Fibroblast of skin of left biceps (primary cell): ENCODE measurements at regions not wholly inside any gene's neighbourhood (a gene's known extent, or its start where the extent isn't known, plus 50 kb on each side); places are given as distances from the start of the nearest gene placed in this dataset.
"Not testable (repeated sequence)": the region's sequence is repeated elsewhere in the genome, so short reads cannot be mapped to it uniquely, and the experiment has no call there.

Experiments
- DNase-seq, 2 experiments: peaks; one replicate each; pipeline ENCODE4 v3.0.0-alpha.2; 2013; ENCODE audit warnings: low read depth in 2 of 2

DNA sequence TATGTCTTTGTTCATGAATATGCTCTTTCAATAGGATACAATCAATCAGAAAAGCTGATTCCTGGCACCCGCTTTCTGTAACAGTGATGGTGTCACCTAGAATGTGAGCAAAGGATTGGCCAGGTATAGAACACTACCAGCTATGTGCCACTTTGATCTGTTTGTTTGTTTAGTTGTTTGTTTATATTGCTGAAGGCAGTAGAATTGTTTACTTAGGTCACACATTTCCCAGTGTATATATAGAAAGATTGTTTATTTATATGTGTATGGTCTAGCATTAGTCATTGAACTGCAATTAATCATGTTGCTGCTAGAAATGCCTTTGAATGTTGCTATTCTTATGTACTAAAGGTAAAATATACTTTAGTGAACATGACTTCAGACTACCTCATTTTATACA lies 1678.6 kb upstream of the CELF4 start:
- no peak for DNase-seq

DNA sequence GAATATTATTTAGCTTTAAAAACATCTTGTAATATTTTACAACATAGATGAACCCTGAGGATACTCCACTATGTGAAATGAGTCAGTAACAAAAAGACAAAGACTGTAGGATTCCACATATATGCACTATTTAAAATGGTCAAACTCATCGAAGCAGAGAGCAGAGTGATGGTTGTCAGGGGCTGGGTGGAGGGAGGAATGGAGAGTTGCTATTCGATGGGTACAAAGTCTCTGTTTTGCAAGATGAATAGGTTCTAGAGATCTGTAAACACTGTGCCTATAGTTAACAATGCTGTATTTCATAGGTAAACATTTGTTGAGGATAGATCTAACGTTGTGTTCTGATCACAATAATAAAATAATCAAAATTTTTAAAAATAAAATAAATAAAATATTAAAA lies 1675.9 kb upstream of the CELF4 start:
- DNase-seq, result no peak

DNA sequence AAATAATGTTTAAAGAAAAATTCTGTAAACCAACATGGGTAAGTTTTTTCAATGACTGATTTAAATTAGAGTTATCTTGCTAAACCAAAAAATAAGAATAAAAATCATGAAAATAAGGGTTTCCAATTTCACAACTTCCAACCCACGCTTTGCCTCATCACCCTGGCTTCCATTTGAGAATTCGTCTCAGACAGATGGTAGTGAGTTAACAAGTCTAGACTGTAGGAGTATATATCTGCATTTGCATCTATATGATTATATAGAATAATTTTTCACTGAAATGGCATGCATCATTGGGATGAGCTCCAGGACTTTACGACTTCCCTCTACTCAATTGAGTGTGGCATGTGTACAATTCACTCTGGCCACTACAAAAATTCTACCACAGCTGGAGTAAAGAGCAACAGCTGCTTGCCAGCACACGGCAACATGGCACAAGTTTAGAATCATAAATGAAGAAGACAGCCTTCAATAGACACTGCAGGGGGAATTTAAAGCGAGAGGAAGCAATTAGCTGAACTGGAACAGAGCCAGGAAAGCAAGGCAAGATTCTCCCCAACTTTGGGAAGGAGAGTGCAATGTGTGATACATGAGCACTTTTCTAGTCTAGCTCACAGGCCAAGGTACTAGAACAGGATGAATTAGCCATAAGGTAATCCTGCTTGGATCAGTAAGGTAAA lies 1673.5 kb upstream of the CELF4 start:
- DNase-seq, result no peak

DNA sequence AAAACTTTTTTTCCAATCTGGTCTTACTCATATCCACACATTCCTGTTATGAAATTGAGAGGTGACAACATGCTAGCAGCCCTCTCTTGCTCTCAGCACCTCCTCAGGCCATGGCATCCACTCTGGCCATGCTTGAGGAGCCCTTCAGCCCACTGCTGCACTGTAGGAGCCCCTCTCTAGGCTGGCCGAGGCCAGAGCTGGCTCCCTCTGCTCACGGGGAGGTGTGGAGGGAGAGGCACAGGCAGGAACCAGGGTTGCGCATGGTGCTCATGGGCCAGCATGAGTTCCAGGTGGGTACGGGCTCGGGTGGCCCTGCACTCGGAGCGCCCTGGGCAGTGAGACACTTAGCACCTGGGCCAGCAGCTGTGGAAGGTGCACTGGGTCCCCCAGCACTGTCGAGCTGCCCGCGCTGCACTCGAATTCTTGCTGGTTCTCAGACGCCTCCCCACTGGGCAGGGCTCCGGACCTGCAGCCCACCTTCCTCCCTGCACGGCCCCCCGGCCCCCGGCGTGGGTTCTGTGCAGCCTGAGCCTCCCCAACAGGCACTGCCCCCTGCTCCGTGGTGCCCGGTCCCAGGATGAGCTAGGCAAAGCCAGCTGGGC lies 1669.6 kb upstream of the CELF4 start:
- no peak for DNase-seq

DNA sequence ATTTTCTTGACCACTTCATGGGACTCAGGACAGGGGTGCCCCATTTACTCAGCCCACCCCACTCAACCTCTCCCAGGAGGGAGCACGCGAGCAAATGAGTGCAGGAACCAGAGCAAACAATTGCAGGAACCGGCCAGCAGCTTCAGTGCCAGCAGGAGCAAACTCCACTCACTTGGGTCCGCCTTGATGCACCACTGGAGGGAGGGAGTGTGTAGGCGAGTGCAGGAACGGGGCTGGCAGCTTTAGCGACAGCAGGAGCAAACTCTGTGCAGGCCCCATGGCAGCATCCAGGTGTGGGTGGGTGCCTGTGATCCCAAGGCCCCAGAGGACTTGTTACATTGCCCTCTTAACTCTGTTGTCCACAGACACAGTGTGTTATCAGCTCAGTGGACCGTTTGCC lies 1667.3 kb upstream of the CELF4 start:
- DNase-seq, result no peak

DNA sequence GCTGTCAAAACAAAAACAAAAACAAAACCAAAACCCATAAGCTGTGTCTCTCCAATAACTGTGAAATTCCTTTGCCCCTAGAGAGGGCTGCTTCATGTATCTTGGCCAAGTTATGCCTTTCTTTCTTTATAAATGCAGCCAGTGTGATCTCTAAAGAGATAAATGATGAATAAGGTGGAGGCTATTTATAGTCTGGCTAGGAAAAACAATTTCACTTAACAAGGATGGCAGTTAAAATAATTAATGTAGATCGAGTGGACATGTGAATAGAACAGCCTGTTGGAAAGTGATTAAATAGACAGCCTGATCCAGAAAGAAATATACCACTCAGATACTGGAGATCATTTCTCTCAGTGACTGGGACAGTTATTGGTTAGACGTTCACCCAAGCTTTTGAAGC lies 1666.9 kb upstream of the CELF4 start:
- no peak for DNase-seq

DNA sequence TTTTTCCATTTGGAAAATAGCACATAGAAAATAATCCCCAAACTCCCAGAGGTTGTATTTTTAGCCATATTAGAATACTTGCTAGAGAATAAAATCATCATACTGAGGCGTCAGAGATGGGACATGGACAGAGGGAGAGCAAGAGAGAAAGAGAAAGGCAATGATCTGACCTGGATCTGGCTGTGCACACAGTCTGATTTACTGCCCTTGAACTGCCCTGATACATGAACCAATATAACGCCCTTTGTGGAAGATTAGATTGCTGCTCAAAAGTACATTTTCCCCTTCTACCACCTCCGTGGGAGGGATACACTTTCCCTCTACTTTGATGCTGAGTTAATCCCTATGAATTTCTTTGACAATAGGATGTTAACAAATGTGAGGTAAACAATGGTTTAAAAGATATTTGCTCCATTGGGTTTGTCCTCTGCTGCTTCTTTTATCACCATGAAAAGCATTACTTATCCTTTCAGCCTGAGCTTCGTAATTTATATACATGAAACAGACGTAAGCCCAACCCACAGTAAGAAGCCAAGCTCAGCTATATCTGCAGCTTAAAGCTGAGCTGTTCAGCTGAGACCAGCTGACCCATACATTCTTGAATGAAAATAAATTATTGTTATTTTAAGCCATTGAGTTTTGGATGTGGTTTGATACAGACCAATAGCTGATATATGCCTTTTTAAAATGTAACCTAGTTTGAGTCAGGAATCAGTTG lies 1664.6 kb upstream of the CELF4 start:
- no peak for DNase-seq

DNA sequence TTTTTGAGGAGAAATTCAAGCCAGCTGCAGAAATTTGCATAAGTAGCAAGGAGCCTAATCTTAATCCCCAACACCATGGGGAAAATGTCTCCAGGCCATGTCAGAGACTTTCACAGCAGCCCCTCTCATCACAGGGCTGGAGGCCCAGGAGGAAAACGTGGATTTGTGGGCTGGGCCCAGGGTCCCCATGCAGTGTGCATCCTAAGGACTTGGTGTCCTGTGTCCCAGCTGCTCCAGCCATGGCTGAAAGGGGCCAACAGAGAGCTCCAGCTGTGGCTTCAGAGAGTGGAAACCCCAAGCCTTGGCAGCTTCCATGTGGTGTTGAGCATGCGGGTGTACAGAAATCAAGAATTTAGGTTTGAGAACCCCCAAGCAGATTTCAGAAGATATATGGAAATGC lies 1662.2 kb upstream of the CELF4 start:
- DNase-seq, result not testable (repeated sequence)

DNA sequence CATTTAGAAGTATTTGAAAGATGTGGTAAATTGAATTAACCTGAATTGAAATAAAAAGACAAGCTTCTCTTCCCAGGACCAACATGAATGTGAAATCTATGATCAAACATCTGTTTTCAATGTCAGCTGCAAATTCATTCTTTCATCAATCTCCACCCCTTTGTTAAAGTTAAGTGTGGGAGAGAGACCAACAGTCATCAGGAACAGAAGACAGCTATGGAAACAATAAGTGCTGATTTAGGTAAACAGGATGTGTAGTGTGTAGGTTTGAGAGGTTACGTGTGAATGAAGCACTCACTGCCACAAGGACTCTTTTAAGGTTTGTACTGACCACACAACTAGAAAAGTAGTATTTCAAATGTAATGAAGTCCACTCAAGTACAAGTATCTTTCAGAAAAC lies 1659.8 kb upstream of the CELF4 start:
- no peak for DNase-seq

DNA sequence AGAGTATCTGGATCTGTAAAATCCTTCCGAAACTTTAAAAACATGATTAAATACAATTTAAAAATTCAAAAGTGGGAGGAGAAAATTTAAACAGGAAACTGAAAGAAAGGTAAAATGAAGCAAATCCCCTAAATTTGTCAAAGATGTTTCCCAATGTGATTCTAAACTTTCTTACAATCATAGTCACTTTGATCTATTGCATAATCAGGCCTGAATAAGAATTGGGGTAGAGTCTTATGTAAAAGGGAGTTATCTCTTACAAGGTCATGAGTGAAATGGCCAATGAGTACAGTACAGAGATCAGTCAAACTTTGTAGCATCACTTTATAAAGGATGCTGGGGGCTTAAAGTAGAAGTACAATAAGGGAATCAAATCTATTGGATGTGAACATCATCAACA lies 1657.7 kb upstream of the CELF4 start:
- DNase-seq, result no peak

DNA sequence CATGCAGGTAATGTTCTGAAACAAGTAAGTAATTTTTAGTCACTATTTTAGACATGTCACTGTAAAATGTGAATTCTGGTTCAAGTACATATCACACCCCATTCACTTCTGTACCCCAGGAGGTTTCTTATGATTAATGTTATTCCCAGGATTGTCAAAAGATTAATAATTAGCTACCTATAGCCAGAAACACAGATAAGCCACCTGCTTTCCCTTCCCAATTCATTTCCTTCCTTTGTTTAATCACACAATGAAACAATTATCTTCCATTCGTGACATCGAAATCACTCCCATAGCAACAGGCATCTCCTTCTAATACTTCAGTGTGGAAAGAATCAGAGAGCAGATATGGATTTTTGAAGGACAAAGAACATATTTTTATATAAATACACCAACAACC lies 1650.3 kb upstream of the CELF4 start:
- DNase-seq, result no peak

DNA sequence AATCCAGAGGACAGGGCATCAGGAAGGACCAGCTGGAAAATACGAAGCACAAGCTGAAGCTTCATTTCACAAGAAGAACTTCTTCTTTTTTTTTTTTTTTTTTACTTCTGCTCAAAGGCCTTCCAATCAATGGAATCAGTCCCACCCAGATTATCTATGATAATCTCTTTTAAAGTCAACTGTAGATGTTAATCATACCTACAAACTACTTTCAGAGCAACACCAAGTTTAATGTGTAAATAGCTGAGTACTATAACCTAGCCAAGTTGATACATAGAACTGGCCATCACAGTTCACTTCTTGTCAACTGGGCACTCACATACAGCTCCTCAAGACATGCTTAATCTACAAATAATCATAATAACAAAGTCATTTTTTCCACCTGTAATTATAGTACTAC lies 1645.9 kb upstream of the CELF4 start:
- no peak for DNase-seq

DNA sequence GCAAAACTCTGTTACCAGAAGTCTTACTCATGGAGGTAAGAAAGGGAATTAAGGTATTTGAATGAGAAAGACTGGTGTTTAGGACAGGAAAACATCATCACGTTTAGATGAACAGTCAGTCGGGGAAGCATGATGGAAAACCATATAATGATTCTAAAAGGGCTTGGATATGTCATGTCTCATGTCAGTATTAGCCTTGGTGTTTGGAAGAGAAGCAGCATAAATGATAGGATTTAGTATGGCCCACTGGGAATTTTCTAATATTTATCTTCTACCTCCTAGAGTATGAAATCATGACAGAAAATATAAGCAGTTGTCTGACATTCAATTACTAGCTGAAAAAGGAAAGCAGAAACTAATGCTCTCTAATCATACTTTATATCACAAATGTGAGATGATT lies 1643.6 kb upstream of the CELF4 start:
- DNase-seq, result no peak

DNA sequence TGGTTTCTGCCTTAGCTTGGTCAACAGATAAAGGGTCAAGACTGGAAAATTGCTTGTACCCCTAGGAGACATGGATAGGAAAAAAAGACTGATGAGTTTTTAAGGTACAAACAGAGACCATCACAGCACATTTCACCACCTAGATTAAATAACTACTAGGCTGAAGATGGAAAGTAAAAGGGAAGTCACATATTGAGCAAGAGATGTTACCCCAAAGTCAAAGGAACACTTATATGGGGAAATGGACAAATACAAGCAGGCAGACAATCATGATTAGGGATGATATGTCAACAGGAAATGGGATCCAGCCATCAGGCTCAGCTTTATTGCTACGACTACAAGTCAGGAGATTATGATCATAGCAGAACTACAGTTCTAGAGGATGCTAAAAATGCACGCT lies 1643.1 kb upstream of the CELF4 start:
- no peak for DNase-seq

DNA sequence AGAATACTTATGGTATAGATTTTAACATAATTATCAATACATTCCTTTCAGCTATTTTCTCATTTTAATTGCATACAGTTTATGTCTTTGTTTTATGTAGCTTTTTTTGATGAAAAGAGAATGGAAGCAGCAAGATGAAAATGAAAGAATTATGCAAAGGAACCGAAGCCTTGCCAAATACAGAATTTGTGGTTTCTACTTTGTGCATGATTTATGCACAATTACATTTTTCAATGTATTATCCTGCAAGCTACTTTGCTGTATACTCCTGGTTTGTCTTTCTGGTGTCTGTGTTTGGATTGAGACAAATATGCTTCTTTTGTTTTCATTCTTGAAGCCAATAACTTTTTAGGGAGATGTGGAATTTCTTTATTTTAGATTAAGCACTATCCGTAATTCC lies 1642.6 kb upstream of the CELF4 start:
- DNase-seq, result peak; percentile 12 to 17

DNA sequence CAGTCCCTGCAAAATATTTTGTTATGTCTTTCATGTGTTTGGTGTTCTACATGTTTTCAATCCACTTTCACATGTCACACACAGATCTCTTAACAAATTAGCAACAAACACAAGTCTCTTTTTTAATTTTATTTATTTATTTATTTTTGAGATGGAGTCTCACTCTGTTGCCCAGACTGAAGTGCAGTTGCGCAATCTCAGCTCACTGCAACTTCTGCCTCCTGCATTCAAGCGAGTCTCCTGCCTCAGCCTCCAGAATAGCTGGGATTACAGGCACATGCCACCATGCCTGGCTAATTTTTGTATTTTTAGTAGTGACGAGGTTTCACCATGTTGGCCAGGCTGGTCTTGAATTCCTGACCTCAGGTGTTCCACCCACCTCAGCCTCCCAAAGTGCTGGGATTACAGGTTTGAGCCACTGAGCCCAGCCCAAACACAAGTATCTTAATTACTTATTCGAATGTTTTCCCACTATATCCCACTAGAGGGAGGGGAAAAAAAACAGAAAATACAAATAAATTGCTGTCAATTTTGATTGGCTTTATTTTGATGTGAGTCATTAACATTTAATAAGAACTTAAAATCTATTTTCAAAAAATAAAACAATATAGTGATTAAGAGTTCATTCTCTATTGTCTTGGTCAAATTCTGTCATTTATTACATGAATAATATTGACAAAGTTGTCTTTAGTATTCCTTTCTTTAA lies 1641.0 kb upstream of the CELF4 start:
- DNase-seq, result not testable (repeated sequence)

DNA sequence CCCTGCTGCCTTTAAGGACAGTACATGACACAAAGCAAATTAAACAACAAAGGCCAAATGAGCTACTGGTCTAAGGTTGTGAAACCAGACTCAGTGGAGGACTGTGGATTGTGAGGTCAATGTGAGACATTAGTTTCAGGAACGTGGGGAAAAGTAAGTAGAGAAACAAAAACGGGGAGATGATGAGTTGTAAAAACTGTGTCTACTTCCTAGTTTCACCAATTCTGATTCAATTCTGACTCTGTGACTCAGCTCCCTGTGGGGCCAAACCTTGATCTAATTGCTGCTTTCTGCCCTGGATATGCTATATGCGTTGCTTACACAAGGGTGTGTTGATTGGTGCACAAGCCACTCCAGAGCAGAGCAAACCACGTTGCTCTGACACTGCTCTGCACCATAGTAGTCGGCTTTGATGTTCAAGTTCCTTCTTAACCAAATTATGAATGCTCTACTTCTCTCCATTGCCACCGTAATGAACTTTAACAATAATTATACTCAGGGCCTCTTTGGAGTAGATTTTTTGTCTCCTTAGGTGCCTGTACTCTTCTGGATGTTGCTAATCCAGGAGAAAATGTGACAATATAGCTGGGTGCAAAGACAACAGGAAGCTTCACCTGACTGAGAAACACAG lies 1640.1 kb upstream of the CELF4 start:
- no peak for DNase-seq

DNA sequence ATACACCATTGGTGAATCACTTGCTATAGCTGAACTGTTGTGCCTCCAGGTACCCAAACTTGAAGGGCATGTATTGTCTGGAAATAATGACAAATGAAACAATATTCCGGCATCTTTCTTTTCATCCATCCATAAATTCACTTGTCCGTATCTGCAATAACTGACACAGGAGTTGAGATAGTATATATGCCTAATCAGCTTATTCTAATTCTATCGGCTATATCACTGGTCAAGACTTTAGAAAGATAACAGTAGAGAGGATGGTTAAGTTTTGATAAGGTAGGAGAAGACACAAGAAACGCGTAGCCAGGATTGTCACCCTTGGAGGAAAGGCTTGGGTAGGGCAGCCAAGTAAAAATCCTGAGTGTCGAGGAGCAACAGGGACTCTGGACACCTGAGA lies 1634.6 kb upstream of the CELF4 start:
- DNase-seq, result no peak

DNA sequence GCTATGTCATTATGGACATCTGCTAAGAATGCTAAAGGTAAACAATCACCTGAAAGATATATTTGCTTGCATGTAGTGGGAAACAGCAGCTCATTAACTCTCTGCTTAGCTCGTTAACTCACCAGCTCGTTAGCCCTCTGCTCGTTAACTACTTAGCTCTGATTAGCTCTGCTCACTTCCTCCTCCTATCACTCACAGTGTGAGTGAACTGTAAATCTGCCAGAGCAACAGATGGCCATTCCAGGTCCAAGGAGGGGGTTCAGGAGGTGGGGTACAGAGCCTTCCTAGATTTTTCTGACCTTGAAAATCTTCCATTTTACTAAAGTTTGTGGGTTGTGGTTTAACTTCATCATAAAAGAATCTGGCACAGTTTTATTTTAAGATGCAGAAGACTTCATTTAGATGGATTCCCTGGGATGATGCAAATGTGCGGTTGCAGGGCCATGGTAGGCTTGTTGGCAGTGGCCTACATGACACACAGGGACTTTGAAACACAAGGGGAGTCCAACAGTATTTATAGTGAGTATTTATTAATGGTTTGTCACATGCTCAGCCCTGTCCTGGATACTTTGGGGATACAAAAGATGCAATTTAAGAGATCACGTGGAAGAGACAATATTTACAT lies 1633.7 kb upstream of the CELF4 start:
- no peak for DNase-seq

DNA sequence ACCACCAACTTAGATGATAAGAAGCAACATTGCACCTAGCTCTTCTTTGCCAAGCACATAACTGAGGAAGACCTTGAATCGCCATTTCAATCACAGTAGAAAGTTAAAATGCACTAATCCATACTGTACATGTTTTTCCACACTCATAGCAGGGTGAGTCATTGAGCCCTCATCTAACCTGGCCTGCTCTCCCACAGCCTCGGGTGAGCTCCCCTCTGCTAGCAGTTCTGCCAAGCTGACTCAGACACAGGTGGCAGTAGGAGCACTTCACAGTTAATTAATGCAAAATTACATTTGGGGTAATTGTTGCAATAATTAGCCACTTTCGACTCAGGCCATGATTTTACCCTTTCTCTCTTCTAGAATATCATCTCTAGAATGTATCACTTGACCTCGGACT lies 1632.8 kb upstream of the CELF4 start:
- DNase-seq, result no peak

DNA sequence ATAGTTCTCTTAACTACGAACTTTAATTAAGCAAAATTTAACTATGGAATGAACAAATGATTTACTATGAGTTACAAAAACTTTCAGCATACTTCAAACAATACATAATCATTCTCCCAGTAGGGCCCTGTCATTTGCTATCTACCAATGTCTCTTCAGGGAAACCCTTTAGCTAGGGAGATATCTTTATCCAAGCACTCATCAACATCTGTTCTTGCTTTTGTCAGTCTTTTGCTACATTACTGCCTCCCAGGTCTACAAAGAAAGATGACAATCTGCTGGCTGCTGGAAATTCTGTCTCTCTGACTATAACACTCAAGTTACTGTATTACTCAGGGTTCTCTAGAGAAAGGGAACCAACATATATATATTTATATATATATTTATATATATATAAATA lies 1626.3 kb upstream of the CELF4 start:
- DNase-seq, result no peak

DNA sequence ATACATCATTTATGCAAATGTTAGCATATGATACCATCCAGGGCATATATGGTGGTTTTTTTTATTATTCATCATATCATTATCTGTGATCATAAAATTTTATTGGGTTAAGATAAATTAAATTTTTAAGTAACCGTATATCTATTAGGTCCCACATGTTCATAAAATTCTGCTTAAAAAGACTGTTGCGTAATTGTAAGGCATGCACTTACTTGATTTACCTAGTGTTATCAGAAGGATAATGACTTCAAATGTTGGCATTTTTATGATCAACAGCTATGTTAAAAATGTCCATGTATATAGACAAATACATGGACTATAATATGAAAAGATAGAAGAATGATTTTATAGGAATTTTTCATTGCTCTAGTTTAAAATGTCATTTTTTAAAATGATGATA lies 1625.5 kb upstream of the CELF4 start:
- DNase-seq, result no peak
